Cerebellar nuclear complex (tissue), 1 donor: ENCODE measurements at regions not wholly inside any gene's neighbourhood (a gene's known extent, or its start where the extent isn't known, plus 50 kb on each side); places are given as distances from the start of the nearest gene placed in this dataset.
"Not testable (repeated sequence)": the region's sequence is repeated elsewhere in the genome, so short reads cannot be mapped to it uniquely, and the experiment has no call there.

Experiments used
- DNase-seq, 2 experiments: peaks; one replicate each; lab custom pipeline; 2025; lab: John Stamatoyannopoulos, UW

DNA sequence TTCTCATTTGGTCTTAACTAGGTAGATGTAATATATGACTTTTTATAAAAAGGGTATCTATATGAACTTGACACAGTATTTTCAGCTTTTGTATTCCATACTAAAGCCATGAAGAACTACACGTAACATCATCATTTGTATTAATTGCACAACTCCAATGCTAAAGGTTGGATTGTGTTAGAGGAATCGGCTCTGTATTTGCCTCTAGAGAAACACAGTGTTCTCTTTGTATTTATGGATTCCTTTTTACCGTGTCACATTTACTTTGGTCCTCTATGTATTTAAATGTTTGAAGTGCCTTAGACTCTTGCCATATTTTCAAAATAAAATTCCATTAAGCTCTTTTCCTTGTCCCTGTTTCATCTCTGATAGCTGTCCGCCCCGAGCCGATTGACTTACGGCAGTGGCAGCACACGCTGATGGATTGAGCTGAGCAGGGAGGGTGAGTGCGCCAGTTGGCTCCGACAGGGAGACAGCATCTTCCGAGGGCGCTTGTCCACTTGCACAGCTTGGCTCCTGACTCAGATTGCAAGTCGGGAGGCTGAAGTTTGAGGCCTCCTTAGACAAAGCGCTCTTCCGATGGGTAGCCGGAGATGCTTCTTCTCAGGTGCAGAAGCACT lies 95.6 kb upstream of the DMRT1 start:
- DNase-seq: no peak

DNA sequence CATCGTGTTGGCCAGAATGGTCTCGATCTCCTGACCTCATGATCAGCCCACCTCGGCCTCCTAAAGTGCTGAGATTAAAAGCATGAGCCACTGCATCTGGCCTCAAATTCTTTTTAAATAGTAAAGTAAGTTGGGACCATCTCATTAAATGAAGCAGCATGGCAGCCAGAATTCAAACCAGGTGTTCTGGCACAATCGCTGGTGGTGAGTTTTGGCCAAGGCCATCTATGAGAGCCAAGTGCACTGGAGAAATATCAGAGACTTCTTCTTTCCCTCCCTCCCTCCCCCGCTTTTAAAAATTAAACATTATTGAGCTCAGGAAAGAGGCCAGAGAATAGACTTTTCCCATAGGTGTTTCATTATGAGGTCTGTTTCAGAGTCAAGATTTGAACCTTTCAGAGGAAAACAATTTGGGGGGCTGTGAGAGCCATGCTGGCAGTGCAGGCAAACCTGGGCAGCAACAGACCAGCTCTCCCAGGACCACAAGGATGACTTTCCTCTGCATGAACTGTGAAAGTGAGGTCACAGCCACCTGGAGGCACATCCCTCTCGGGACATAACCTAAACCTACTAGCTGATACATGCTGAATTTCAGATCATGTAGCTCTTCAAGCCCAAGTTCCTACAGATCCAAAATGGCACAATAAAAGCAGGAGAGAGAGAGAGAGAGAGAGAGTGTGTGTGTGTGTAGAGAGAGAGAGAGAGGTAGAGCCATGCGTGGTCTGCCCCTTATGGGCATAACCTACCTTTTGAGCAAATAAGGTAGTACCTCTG lies 94.6 kb upstream of the DMRT1 start:
- DNase-seq: no peak

DNA sequence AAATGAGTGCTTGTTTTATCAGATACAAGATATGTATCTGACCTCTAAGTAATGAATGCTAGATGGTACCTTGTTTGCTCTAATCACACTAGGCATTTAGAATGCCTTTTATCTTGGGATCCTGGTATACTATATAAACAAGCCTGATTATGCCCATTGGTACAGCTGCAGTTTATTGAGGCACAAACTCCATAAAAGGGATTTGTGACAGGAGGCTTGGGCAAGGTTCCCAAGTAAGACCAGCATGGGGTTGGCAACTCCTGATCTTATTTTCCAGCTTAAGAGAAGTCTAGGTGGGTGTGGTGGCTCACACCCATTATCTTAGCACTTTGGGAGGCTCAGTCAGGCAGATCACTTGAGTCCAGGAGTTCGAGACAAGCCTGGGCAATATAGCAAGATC lies 93.9 kb upstream of the DMRT1 start:
- DNase-seq: no peak

DNA sequence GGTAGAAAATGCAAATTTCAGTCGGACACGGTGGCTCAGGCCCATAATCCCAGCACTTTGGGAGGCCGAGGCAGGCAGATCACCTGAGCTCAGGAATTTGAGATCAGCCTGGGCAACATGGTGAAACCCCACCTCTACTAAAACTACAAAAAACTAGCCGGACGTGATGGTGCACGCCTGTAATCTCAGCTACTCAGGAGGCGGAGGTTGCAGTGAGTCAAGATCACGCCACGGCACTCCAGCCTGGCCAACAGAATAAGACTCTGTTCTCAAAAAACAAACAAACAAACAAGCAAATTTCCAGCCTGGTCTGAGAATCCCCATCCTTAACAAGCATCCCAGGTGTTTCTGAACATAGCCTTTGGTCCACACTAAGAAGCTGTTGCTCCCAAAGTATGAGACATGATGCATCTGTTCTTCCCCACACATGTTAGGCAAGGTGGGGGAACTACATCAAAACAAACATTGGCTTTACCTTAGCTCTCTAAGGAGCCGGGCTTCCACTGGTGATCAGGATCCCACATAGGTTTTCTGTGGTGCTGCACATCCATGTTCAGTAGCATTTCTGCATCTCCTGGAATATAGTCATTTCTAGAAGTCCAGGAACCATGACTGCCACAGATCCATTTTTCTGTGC lies 92.5 kb upstream of the DMRT1 start:
- DNase-seq: no peak

DNA sequence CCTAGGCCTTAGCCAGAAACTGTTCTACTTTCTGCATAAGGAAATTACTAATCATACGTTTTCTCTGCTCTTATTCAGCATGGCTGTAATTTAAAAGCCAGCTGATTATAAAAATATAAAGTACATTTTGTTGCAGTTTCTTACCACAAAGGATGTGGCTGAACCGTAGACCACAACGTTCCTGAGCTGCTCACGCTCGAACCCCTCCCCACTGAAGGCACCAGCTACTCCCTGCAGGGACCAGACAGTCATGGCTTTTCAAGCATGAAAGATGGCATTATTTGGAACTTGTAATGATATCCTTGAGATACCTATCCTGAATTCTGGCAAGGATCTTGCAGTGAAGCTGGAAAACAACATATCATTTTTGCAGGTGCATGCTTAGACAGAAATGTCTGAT lies 91.8 kb upstream of the DMRT1 start:
- no peak for DNase-seq

DNA sequence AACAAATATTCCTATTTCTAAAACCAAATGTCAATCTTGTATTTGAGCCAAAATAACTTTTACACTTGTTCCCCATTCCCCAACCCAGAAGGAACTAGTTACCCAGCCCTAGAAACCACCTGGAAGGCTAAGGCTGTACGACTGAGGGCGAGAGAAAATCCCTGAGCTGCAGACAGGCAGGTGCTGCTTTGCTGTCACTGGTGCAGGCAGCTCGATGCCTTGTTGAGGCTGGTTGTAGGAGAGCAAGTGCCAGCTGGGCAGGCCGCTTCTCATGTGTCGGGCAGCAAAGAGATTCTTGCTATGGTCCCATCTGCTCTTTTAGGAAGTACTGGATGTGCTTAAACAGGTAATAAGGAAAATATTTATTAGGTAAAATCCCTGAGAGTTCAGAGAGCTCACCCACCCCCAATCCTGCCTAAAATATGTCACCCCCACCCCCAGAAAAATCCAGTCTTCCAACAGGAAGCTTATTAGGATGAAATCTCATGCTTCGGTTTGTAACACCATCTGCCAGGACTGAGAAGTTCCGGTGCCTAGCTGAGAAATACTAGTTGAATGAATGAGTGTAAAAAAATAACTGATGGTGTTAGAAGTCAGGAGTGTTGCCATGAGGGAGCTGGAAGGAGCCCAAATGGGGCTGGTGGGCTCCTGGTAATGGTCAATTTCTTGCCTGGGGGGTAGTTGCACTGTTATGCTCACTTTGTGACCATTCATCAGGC lies 91.1 kb upstream of the DMRT1 start:
- peak; percentile 67 to 84 for DNase-seq

DNA sequence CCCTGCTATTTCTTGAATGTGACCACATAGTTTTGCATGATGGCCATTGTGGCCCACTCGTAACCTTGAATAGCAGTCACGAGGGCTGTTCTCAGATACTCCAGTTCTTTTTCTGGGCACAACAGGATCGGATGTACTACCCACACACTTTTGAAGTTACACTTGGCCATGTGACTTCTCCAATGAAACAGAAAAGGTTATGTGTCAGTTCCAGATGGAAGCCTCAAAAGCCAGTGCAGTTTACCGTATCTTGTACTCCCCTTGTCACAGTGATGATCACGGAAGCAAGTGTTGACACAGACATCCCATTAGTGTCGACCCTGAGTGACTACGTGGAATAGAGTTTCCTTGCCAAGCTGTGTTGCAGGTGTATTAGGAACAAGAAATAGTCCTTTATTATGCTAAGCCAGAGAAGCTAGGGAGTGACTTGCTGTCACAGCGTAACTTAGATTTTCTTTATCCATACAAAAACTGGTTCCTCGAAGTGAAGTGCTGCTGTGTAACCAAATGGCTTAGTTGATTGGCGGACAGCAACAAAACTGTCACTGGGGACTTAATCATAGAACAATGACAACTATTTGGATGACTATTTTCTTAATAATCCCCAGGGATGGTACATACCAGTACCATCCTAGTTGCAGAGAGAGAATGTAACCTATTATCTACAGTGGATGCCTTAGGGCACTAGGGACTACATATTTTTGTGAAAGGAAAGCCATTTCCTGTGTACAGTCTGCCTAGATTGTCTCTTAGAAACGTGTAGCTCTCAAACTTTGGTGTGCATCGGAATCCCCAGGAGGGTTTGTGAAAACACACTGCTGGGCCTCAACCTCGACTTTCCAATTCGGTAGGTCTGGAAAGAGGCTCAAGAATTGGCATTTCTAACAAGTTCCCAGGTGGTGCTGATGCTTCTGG lies 90.1 kb upstream of the DMRT1 start:
- no peak for DNase-seq

DNA sequence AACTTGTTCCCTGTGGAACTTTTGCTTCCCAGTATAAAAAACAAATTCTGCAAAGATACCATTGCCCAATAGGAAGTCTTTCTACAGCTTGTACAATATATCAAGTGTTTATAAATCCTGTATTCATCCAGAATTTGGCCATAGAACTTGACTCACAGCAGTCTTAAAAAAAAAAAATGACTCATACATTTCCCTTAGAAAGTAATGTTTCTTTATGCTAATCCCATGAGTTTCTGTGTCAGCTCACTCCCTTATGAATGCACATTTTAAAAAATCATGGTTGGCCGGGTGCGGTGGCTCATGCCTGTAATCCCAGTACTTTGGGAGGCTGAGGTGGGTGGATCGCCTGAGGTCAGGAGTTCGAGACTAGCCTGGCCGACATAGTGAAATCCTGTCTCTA lies 89.3 kb upstream of the DMRT1 start:
- no peak for DNase-seq

DNA sequence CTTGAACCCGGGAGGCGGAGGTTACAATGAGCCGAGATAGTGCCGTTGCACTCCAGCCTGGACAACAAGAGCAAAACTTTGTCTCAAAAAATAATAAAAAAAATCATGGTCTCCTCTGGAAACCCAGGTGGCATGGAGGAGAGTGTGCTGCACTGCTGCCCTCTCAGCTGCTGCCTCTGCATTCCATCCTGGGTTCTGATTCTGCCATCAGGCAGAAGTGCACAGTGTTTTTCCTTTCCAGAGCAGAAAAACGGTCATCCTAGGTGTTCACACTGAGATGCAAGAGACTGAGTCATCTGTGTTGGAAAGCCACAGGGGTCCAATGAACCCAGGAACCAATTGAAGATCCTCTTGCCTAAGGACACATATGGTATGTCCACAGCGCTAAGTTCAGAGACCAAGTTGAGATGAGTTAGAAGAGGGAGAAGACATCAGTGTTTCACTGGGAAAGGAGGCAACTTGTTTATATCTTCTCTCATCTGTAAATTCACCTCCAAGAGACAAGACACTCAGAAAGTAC lies 88.8 kb upstream of the DMRT1 start:
- no peak for DNase-seq

DNA sequence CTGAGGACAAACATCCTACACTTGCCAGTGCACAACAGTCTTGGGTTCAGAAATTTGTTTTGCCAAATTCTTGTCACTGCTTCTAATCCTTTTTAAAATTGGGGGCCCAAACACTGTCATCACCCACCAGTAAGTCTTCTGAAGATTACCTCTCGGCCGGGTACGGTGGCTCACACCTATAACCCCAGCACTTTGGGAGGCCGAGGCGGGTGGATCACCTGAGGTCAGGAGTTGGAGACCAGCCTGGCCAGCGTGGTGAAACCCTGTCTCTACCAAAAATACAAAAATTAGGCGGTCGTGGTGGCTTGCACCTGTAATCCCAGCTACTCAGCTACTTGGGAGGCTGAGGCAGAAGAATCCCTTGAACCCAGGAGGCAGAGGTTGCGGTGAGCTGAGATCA lies 87.8 kb upstream of the DMRT1 start:
- DNase-seq: not testable (repeated sequence)

DNA sequence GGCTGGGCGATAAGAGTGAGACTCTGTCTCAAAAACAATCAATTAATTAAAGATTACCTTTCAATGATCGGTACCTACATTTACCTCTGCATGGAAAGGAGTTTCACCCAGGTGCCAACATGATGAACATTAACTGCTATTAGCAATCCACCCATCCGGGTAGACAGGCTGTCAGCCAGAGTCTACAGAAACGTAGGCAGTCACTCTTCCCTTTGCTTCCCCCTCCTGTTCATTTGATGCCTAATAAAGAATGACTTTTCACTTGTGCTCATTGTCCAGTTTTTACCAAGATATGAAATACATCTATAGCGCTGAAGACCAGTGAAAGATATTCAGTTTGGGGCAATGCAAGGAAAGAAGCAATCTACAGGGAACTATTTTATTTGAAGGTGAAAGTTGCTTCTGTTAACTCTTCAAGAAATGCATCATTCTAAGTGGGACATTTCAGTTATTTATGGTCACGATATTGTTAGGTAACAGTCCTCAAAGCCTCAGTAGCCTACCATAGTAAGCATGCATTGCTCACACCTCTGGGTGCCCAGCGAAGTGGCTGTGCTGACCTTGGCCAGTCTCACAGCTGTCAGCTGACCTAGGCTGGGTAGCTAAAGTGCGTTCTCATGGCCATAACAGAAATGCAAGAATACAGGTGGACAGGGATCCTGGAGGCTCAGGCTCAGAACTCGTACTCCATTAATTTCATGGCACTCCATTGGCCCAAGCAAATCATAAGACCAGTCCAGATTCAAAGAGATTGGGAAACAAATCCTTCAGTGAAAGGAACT lies 87.2 kb upstream of the DMRT1 start:
- no peak for DNase-seq

DNA sequence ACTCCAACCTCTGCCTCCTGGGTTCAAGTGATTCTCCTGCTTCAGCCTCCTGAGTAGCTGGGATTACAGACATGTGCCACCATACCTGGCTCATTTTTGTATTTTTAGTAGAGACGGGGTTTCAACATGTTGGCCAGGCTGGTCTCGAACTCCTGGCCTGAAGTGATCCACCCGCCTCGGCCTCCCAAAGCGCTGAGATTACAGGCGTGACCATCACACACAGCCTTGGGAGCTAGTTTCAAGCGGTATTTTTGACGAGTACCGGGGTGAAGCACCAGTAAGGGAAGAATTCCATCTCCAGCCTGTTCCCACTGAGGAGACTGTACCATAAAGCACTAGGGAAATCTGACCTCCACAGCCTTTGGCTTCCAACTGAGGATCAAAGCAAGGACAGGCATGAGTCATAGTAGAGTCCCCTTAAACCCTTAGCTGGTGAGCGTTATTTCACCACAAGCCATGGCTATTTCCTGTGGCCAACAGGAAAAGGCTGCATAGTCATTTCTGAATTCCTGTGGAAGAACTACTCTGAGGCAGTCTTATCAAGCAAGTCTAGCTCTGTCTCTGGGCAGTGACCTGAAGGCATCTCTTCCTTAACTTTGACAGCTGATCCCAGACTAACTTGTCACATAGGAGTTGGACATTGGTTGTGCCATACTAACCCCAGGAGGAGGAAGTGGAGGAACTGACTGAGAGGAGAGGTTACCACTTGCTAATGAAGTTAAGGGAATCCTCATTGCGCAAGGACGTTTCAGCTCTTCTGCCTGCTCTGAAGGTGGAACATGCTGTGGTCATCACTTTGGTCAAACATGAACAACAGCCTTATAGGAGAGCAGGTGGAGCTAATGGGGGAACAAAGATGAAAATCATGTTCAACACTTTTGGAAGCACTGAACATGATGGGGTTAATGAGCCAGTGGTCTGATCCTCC lies 85.8 kb upstream of the DMRT1 start:
- DNase-seq: no peak

DNA sequence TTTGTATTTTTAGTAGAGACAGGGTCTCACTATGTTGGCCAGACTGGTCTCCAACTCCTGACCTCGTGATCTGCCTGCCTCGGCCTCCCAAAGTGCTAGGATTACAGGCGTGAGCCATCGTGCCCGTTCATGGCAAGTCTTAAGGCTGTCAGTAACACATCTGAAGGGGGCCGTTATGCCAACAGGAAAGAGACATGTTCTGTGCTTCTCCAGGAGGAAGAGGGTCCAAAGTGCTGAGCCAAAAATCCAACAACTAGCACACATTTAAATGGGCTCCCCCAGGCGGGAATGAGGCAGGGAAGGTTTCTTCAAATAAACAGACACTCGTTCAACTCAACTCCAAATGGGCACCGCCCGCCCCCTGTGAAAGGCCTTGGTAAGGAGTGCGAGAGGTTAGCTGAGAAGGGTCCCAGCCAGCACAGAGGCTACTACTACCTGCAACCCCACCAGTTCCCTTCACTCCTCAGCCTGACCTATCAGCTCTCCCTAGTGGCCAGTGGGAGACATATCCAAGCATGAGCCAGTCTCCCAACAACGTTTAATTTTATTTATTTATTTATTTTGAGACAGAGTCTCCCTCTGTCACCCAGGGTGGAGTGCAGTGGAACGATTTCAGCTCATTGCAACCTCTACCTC lies 84.1 kb upstream of the DMRT1 start:
- DNase-seq: no peak

DNA sequence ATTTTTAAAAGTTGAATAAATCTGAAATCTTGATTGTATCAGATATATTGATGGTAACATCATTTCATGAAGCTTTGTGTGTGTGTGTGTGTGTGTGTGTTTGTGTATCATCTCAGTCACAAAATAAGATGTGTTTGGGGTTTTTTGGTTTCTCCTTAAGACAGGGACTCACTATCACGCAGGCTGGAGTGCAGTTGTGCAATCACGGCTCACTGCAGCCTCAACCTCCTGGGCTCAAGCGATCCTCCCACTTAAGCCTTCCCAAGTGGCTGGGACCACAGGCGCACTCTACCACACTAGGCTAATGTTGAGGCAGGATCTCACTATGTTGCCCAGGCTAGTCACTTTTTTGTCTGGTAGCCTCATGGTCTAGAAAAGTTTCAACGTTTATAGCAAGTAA lies 83.4 kb upstream of the DMRT1 start:
- no peak for DNase-seq

DNA sequence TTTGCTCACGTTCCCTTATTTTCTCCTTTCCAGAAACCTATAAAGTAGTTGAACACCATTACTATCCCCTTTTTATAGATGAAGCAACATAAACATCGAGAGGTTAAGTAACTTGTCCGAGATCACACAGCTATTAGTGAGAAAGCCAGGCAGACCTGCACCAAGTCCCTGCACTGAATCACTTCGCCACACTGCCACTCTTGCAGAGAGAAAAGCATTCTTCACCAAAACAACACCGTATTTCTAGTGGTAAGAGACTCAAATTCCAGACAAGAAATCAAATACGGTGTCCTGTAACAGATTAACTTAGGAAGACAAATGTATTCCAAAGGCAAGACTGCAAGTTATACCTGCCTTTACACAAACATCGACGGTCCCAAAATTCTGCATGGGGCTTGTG lies 82.0 kb upstream of the DMRT1 start:
- no peak for DNase-seq

DNA sequence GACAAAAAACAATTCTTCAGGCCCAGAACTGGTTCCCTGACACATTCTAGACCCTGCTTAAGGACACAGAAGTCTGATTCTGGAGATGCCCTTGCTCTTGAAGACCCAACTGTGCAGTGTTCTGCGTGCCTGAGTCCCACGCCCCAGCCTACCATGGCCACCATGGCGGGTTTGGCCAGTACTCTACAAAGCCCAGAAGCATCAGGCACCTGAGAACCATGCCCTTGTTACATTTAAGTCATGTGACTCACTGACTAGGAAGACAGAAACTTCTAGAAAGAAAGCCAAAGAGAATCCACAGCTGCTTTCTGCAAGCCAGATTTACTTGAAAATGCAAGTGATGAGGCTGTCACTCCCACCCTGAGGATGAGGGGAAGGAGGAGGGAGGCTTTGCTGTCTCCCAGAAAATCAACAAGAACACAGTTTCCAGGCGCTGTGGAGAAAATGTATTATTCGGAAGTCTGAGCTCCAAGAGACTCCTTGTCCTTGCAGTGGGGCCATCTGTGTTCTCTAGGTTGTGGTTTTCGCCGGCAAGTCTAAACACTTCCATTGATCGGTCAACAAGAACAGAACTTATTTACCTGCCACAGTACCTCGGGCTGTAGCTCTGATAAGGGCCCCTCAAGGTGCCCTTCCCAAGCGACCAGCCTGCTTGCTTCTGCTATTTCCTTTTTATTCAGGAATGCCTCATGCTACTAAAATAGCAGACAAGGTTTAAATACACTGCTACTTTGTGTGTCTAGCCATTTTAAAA lies 81.3 kb upstream of the DMRT1 start:
- DNase-seq: no peak

DNA sequence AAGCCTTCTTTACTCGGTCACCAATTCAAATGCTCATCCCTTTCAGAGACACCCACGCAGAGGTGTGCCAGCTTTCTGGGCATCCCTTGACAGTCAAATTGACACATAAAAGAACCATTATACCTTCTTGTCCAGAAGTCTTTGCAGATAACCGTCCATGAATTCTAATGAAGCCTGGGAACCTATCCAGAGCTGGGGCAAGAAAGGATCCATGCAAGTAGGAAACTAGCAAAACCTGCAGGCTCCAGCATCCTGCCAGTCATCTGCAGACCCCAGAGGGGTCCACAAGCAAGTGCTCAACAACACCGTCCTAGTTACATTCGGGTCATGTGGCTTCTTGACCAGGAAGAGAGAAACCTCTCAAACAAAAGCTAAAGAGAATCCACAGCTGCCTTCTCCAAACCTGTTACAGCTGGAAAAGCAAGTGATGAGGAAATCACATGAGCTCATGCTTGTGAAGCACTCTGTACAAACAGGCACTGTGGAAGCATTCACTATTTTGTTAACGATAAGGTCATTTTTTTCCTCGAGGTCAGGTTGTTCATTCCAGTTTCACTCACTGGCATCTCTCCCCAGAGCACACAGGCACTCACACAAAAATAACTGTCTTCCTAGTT lies 80.2 kb upstream of the DMRT1 start:
- no peak for DNase-seq
